GM23338 (cell line): ENCODE measurements at regions not wholly inside any gene's neighbourhood (a gene's known extent, or its start where the extent isn't known, plus 50 kb on each side); places are given as distances from the start of the nearest gene placed in this dataset.

Experiments used
- ATAC-seq: fragments of 200-7000 bp; cut with Tn5 transposase; 3 replicates; pipeline ENCODE4 v1.9.1; 2020
- DNase-seq: peaks from one replicate; pipeline ENCODE4 v3.0.0-alpha.2; 2015; ENCODE audit warnings: low spot score
- H2AFZ ChIP-seq: fragments of 200-600 bp; sonication (generic); 2 replicates; pipeline ENCODE4 v1.8.0; 2016; ENCODE audit warnings: antibody characterized with exemption, mild to moderate bottlenecking, moderate library complexity
- H3F3A ChIP-seq: fragments of 200-600 bp; sonication (generic); replicated peaks from 2 replicates; pipeline ENCODE4 v1.8.0; 2017; ENCODE audit warnings: antibody characterized with exemption, mixed run types, low read depth
- H3K27ac ChIP-seq: fragments of 200-600 bp; sonication (generic); 2 replicates; pipeline ENCODE4 v1.6.1; 2016; ENCODE audit warnings: low read depth
- H3K27me3 ChIP-seq: fragments of 200-600 bp; sonication (generic); 2 replicates; pipeline ENCODE4 v1.8.0; 2016; ENCODE audit warnings: mild to moderate bottlenecking, mixed run types, moderate library complexity; ENCODE audit not compliant: insufficient read depth
- H3K36me3 ChIP-seq: fragments of 200-600 bp; sonication (generic); 2 replicates; pipeline ENCODE4 v1.8.0; 2016; ENCODE audit warnings: mild to moderate bottlenecking; ENCODE audit not compliant: insufficient read depth
- H3K4me1 ChIP-seq: fragments of 200-600 bp; sonication (generic); 2 replicates; pipeline ENCODE4 v1.8.0; 2016; ENCODE audit warnings: mild to moderate bottlenecking, moderate library complexity; ENCODE audit not compliant: insufficient read depth
- H3K4me2 ChIP-seq: fragments of 200-600 bp; sonication (generic); 2 replicates; pipeline ENCODE4 v1.7.1; 2017; ENCODE audit warnings: mixed run types
- H3K4me3 ChIP-seq: fragments of 200-600 bp; sonication (generic); 2 replicates; pipeline ENCODE4 v1.6.1; 2016; ENCODE audit warnings: mixed run types
- H3K79me2 ChIP-seq: fragments of 200-600 bp; sonication (generic); replicated peaks from 2 replicates; pipeline ENCODE4 v1.8.0; 2017; ENCODE audit warnings: mild to moderate bottlenecking; ENCODE audit not compliant: insufficient read depth
- H3K9me2 ChIP-seq: fragments of 200-600 bp; sonication (generic); 2 replicates; pipeline ENCODE4 v1.8.0; 2017; ENCODE audit not compliant: insufficient read depth
- H4K20me1 ChIP-seq: fragments of 200-600 bp; sonication (generic); replicated peaks from 2 replicates; pipeline ENCODE4 v1.8.0; 2017; ENCODE audit warnings: mild to moderate bottlenecking; ENCODE audit not compliant: insufficient read depth
- H3K27ac Mint-ChIP-seq: 2 replicates; pipeline ENCODE4 v1.8.0; 2020; ENCODE audit warnings: inconsistent platforms, mild to moderate bottlenecking, moderate library complexity, mixed read lengths
- H3K27me3 Mint-ChIP-seq: 3 replicates; pipeline ENCODE4 v1.8.0; 2022; ENCODE audit warnings: low read depth, mild to moderate bottlenecking, moderate library complexity, mixed read lengths, inconsistent platforms; ENCODE audit not compliant: insufficient read depth, poor library complexity
- H3K36me3 Mint-ChIP-seq: 3 replicates; pipeline ENCODE4 v1.8.0; 2021; ENCODE audit warnings: low read depth, mild to moderate bottlenecking, inconsistent platforms, moderate library complexity, mixed read lengths
- H3K4me1 Mint-ChIP-seq: 3 replicates; pipeline ENCODE4 v1.8.0; 2020; ENCODE audit warnings: mild to moderate bottlenecking, inconsistent platforms, mixed read lengths
- H3K4me3 Mint-ChIP-seq: 3 replicates; pipeline ENCODE4 v1.8.0; 2021; ENCODE audit warnings: moderate library complexity, mild to moderate bottlenecking, inconsistent platforms, mixed read lengths
- H3K9me3 Mint-ChIP-seq: 3 replicates; pipeline ENCODE4 v1.8.0; 2020; ENCODE audit warnings: moderate library complexity, mild to moderate bottlenecking, inconsistent platforms, mixed read lengths
- CREB1 ChIP-seq: fragments of 250-450 bp; sonication (Bioruptor Pico); IDR thresholded peaks from 2 replicates; pipeline ENCODE4 v1.5.0; 2020; ENCODE audit warnings: low read depth, mild to moderate bottlenecking, moderate library complexity
- CTCF ChIP-seq, 2 experiments: fragments of 200-600 bp in 1 of 2; sonication (generic) in 1 of 2; conservative IDR thresholded peaks; 2 replicates each; pipeline versions ENCODE4 v1.5.1 to v1.6.1; 2016 to 2017; ENCODE audit warnings: antibody characterized with exemption in 2 of 2, low read depth in 2 of 2, mild to moderate bottlenecking in 2 of 2, moderate library complexity in 1 of 2
- EZH2 ChIP-seq: fragments of 200-600 bp; sonication (generic); IDR thresholded peaks from one replicate; pipeline ENCODE4 v1.8.0; 2017; ENCODE audit warnings: antibody characterized with exemption, mild to moderate bottlenecking, low read depth; ENCODE audit not compliant: unreplicated experiment
- EZH2phosphoT487 ChIP-seq: fragments of 200-600 bp; sonication (generic); IDR thresholded peaks from one replicate; pipeline ENCODE4 v1.8.1; 2018; ENCODE audit warnings: antibody characterized with exemption; ENCODE audit not compliant: unreplicated experiment
- JUNB ChIP-seq: IDR thresholded peaks from one replicate; pipeline ENCODE4 v1.6.1; 2016; ENCODE audit warnings: antibody characterized with exemption; ENCODE audit not compliant: unreplicated experiment
- NANOG ChIP-seq: IDR thresholded peaks from 2 replicates; pipeline ENCODE4 v1.6.1; 2016; ENCODE audit warnings: antibody characterized with exemption, borderline replicate concordance
- POLR2AphosphoS5 ChIP-seq: IDR thresholded peaks from 2 replicates; pipeline ENCODE4 v1.6.1; 2016; ENCODE audit warnings: antibody characterized with exemption, low read depth
- STAT1 ChIP-seq: IDR thresholded peaks from one replicate; pipeline ENCODE4 v1.6.1; 2016; ENCODE audit warnings: antibody characterized with exemption; ENCODE audit not compliant: unreplicated experiment
- ZNF114 ChIP-seq: fragments of 250-450 bp; sonication (Bioruptor Pico); IDR thresholded peaks from 2 replicates; pipeline ENCODE4 v1.5.0; 2020; ENCODE audit warnings: mild to moderate bottlenecking, moderate library complexity
- ZNF331 ChIP-seq: fragments of 250-450 bp; sonication (Bioruptor Pico); IDR thresholded peaks from 2 replicates; pipeline ENCODE4 v1.5.0; 2020; ENCODE audit warnings: low read depth, mild to moderate bottlenecking, moderate library complexity
- TF ChIP-seq, protein P1 (sequence below): IDR thresholded peaks from 2 replicates; pipeline ENCODE4 v1.6.1; 2016; ENCODE audit warnings: antibody characterized with exemption

DNA sequence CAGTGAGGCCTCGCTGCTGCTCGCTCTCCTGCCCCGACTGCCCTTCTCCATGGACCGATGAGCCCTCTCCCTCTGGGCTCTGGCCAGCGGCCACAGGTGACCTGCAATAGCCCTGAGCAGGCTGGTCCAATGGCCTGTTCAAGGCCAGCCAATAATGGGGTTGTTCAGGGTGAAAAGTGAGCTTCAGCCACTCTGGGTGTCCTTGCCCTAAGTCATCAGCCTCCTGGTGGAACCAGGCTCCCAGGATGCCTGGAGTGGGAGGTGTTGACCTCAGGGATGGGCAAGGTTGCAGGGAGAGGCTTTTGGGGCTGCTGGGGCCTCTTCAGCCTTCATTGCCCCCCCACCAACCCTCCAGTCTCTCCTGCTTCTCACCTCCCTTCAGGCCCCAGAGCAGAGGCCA is 79.7 kb downstream of the RFLNA start:
- no peak overlapping the region for H3K4me3 Mint-ChIP-seq
- no peak overlapping the region for H3K4me2 ChIP-seq
- no peaks in the 10 kb centered on the region for H3K9me2 ChIP-seq
- peaks cover 6% of the 10 kb centered on the region for H3K27me3 Mint-ChIP-seq
- H3K4me1 ChIP-seq = no peaks in the 10 kb centered on the region
- no peaks in the 10 kb centered on the region for H3K27me3 ChIP-seq
- no peak overlapping the region for H3K4me3 ChIP-seq
- peaks cover 27% of the 10 kb centered on the region for H3K36me3 Mint-ChIP-seq
- H3K79me2 ChIP-seq = no peaks in the 10 kb centered on the region
- H3K27ac Mint-ChIP-seq = no peak overlapping the region; the same call in 1 of the 2 replicates
- no peak for TF ChIP-seq STAT1
- no peak for TF ChIP-seq ZNF331 (CRISPR knock-in tag)
- no peak for TF ChIP-seq EZH2
- no peak for TF ChIP-seq ZNF114 (CRISPR knock-in tag)
- no peak for TF ChIP-seq CREB1
- TF ChIP-seq NANOG = no peak
- TF ChIP-seq, protein P1, sequence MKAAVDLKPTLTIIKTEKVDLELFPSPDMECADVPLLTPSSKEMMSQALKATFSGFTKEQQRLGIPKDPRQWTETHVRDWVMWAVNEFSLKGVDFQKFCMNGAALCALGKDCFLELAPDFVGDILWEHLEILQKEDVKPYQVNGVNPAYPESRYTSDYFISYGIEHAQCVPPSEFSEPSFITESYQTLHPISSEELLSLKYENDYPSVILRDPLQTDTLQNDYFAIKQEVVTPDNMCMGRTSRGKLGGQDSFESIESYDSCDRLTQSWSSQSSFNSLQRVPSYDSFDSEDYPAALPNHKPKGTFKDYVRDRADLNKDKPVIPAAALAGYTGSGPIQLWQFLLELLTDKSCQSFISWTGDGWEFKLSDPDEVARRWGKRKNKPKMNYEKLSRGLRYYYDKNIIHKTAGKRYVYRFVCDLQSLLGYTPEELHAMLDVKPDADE = no peak
- no peak for TF ChIP-seq EZH2phosphoT487
- no peak for TF ChIP-seq CTCF (conservative IDR thresholded peaks at IDR 0.05; ENCODE audit: low read depth in 2 of 2)
- no peak for TF ChIP-seq JUNB
- no peaks in the 10 kb centered on the region for H3F3A ChIP-seq
- H3K9me3 Mint-ChIP-seq = no peaks in the 10 kb centered on the region
- H2AFZ ChIP-seq = no peak overlapping the region
- H3K4me1 Mint-ChIP-seq = no peaks in the 10 kb centered on the region
- no peak overlapping the region for H3K27ac ChIP-seq
- no peak for DNase-seq
- peaks cover 3% of the 10 kb centered on the region for H4K20me1 ChIP-seq
- ATAC-seq = no peak
- H3K36me3 ChIP-seq = peaks cover 8% of the 10 kb centered on the region; the same call in 1 of the 2 replicates

DNA sequence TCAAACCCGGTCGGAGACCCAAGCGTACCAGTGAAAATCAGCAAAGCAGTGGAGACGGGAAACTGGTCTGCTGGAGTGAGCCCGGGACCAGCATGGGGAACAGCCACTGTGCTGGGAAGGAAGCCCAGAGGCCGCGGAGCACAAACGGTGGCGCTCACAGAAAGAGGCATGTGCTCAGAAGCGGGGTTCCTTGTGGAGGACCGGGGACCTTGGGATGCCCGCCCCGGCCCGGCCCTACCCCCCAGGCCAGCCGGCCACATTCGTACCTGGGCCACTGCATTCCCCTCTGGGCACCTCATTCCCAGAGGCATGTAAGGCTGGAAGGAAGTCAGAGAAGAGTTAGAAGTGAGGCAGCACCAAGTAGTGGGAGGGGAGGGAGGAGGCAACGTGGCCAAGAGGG is 79.3 kb downstream of the RFLNA start:
- no peak overlapping the region for H2AFZ ChIP-seq
- no peaks in the 10 kb centered on the region for H3K9me2 ChIP-seq
- H3F3A ChIP-seq = no peaks in the 10 kb centered on the region
- H3K27ac Mint-ChIP-seq = no peak overlapping the region
- H3K36me3 ChIP-seq = peaks cover 8% of the 10 kb centered on the region; the same call in 1 of the 2 replicates
- no peaks in the 10 kb centered on the region for H3K27me3 ChIP-seq
- H3K36me3 Mint-ChIP-seq = peaks cover 27% of the 10 kb centered on the region
- no peaks in the 10 kb centered on the region for H3K79me2 ChIP-seq
- no peak overlapping the region for H3K27ac ChIP-seq
- no peak overlapping the region for H3K4me3 ChIP-seq
- H3K9me3 Mint-ChIP-seq = no peaks in the 10 kb centered on the region
- H3K4me2 ChIP-seq = no peak overlapping the region
- peaks cover 6% of the 10 kb centered on the region for H3K27me3 Mint-ChIP-seq
- no peaks in the 10 kb centered on the region for H3K4me1 ChIP-seq
- ATAC-seq (no peak), DNase-seq (no peak)
- H3K4me1 Mint-ChIP-seq = no peaks in the 10 kb centered on the region
- no peak overlapping the region for H3K4me3 Mint-ChIP-seq
- H4K20me1 ChIP-seq = peaks cover 3% of the 10 kb centered on the region
- no peak for TF ChIP-seq CREB1
- no peak for TF ChIP-seq EZH2
- no peak for TF ChIP-seq NANOG
- no peak for TF ChIP-seq POLR2AphosphoS5
- no peak for TF ChIP-seq CTCF (conservative IDR thresholded peaks at IDR 0.05; ENCODE audit: low read depth in 2 of 2)
- no peak for TF ChIP-seq EZH2phosphoT487
- TF ChIP-seq ZNF114 (CRISPR knock-in tag) = no peak
- TF ChIP-seq JUNB = no peak
